MM.1S (cell line): ENCODE measurements at regions not wholly inside any gene's neighbourhood (a gene's known extent, or its start where the extent isn't known, plus 50 kb on each side); places are given as distances from the start of the nearest gene placed in this dataset.
"Not testable (repeated sequence)": the region's sequence is repeated elsewhere in the genome, so short reads cannot be mapped to it uniquely, and the experiment has no call there.

Experiments
- DNase-seq: peaks from one replicate; pipeline ENCODE4 v3.0.0-alpha.2; 2015
- H2AFZ ChIP-seq: fragments of 300-600 bp; sonication (generic); 2 replicates; pipeline ENCODE4 v1.6.0; 2016; ENCODE audit warnings: antibody characterized with exemption, low read length
- H3F3A ChIP-seq: fragments of 300-600 bp; sonication (generic); 2 replicates; pipeline ENCODE4 v1.6.1; 2016; ENCODE audit warnings: mild to moderate bottlenecking, antibody characterized with exemption, low read length, moderate library complexity, mixed read lengths; ENCODE audit not compliant: insufficient read depth
- H3K27ac ChIP-seq: fragments of 300-600 bp; sonication (generic); 2 replicates; pipeline ENCODE4 v1.5.1; 2016; ENCODE audit warnings: mild to moderate bottlenecking, low read length
- H3K27me3 ChIP-seq: fragments of 300-600 bp; sonication (generic); replicated peaks from 2 replicates; pipeline ENCODE4 v1.6.0; 2016; ENCODE audit warnings: low read length; ENCODE audit not compliant: insufficient read depth
- H3K36me3 ChIP-seq: fragments of 300-600 bp; sonication (generic); replicated peaks from 2 replicates; pipeline ENCODE4 v1.6.1; 2016; ENCODE audit warnings: mild to moderate bottlenecking, low read length, mixed read lengths; ENCODE audit not compliant: insufficient read depth
- H3K4me1 ChIP-seq: fragments of 300-600 bp; sonication (generic); 2 replicates; pipeline ENCODE4 v1.6.1; 2016; ENCODE audit warnings: low read length, mixed read lengths
- H3K4me2 ChIP-seq: fragments of 300-600 bp; sonication (generic); 2 replicates; pipeline ENCODE4 v1.6.0; 2016; ENCODE audit warnings: low read depth, low read length
- H3K4me3 ChIP-seq: fragments of 300-600 bp; sonication (generic); 2 replicates; pipeline ENCODE4 v1.5.1; 2016; ENCODE audit warnings: low read length, mixed read lengths
- H3K79me2 ChIP-seq: fragments of 300-600 bp; sonication (generic); 2 replicates; pipeline ENCODE4 v1.6.1; 2016; ENCODE audit warnings: mixed run types, low read length, mixed read lengths
- H3K9ac ChIP-seq: fragments of 300-600 bp; sonication (generic); 2 replicates; pipeline ENCODE4 v1.6.1; 2016; ENCODE audit warnings: low read length, mixed read lengths
- H3K9me2 ChIP-seq: fragments of 300-600 bp; sonication (generic); replicated peaks from 2 replicates; pipeline ENCODE4 v1.6.1; 2016; ENCODE audit warnings: mild to moderate bottlenecking, low read length, mixed read lengths; ENCODE audit not compliant: insufficient read depth
- H3K9me3 ChIP-seq: fragments of 300-600 bp; sonication (generic); replicated peaks from 2 replicates; pipeline ENCODE4 v1.6.1; 2016; ENCODE audit warnings: mild to moderate bottlenecking, low read length, mixed read lengths; ENCODE audit not compliant: insufficient read depth
- H4K20me1 ChIP-seq: fragments of 300-600 bp; sonication (generic); 2 replicates; pipeline ENCODE4 v1.6.1; 2016; ENCODE audit warnings: mild to moderate bottlenecking, low read length, moderate library complexity, mixed read lengths; ENCODE audit not compliant: insufficient read depth
- CTCF ChIP-seq: fragments of 300-600 bp; sonication (generic); IDR thresholded peaks from 2 replicates; pipeline ENCODE4 v1.5.1; 2016; ENCODE audit warnings: antibody characterized with exemption, low read length, mixed read lengths
- EZH2 ChIP-seq: fragments of 300-600 bp; sonication (generic); optimal IDR thresholded peaks from 2 replicates; pipeline ENCODE3; 2017; ENCODE audit warnings: low read depth, mild to moderate bottlenecking, antibody characterized with exemption, low read length, mixed read lengths
- EZH2phosphoT487 ChIP-seq: fragments of 300-600 bp; sonication (generic); IDR thresholded peaks from 2 replicates; pipeline ENCODE4 v1.6.1; 2018; ENCODE audit warnings: antibody characterized with exemption, low read length

DNA sequence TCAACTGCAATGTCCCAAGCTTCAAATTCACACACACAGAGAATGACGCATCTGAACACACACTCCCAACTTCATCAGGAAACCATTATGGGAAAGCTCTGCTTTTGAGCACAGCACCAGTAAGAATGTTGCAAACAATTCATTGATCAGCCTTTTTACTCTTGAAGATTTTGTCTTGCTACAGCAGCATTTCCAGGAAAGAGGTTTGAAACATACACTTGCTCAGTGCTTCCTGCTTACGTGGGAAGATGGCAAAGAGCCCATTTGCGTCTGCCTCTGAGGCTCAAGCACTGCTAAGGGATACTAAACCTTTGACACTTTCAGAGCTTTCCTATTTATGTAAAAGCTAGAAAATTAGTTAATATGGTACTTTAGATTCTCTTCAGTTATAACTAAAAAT is 77.2 kb upstream of the MON1B start:
- Histone ChIP-seq H3K9me3 (no peaks in the 10 kb centered on the region), H3K36me3 (no peaks in the 10 kb centered on the region), H3F3A (no peaks in the 10 kb centered on the region), H3K27ac (no peak overlapping the region), H3K4me1 (no peaks in the 10 kb centered on the region), H4K20me1 (no peaks in the 10 kb centered on the region), H3K9me2 (no peaks in the 10 kb centered on the region), H3K4me3 (no peak overlapping the region), H3K27me3 (no peaks in the 10 kb centered on the region), H3K4me2 (no peak overlapping the region), H2AFZ (no peak overlapping the region), H3K9ac (no peak overlapping the region), H3K79me2 (no peaks in the 10 kb centered on the region)
- no peak for DNase-seq
- no peak for TF ChIP-seq EZH2
- no peak for TF ChIP-seq EZH2phosphoT487
- TF ChIP-seq CTCF = no peak

GRCh38 chr16:77114361-77114760 is 76.6 kb upstream of the MON1B start:
- not testable (repeated sequence) for H2AFZ ChIP-seq, H4K20me1 ChIP-seq, H3K27me3 ChIP-seq, H3F3A ChIP-seq, H3K4me3 ChIP-seq, H3K9me2 ChIP-seq, H3K9me3 ChIP-seq, H3K36me3 ChIP-seq, H3K4me2 ChIP-seq, H3K79me2 ChIP-seq, DNase-seq, H3K27ac ChIP-seq, H3K4me1 ChIP-seq, H3K9ac ChIP-seq

DNA sequence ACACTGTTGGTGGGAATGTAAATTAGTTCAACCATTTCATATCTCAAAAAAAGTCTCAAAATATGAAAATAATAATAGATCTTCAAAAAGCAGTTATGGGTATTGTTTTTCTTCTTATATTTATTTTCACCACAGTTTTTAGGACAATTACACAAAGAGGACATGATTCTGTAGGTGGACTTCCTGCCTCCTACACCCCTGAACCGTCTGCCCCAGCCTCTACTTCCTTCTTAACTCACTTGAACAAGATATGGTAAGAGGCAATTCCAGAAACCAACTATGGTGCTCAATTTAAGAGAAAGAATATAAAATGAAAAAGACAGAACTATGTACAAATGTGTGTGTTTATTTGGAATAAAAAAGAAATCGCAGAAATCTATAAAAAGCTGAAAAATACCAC is 74.1 kb upstream of the MON1B start:
- H3K4me3 ChIP-seq = no peak overlapping the region
- H3K9ac ChIP-seq = no peak overlapping the region

GRCh38 chr16:77117707-77118106 is 73.3 kb upstream of the MON1B start:
- H3K4me1 ChIP-seq = no peaks in the 10 kb centered on the region
- H4K20me1 ChIP-seq = no peaks in the 10 kb centered on the region
- no peaks in the 10 kb centered on the region for H3K36me3 ChIP-seq
- no peak overlapping the region for H3K27ac ChIP-seq
- H3K79me2 ChIP-seq = no peaks in the 10 kb centered on the region
- no peak overlapping the region for H3K4me2 ChIP-seq
- H3K9me3 ChIP-seq = no peaks in the 10 kb centered on the region
- H3K9me2 ChIP-seq = no peaks in the 10 kb centered on the region
- TF ChIP-seq EZH2 (no peak), CTCF (no peak), EZH2phosphoT487 (no peak)
- no peak overlapping the region for H2AFZ ChIP-seq
- no peaks in the 10 kb centered on the region for H3K27me3 ChIP-seq
- H3K9ac ChIP-seq = no peak overlapping the region
- H3F3A ChIP-seq = no peaks in the 10 kb centered on the region
- no peak for DNase-seq
- no peak overlapping the region for H3K4me3 ChIP-seq

More for the DNA sequence above, 74.1 kb upstream of the MON1B start:
- no peak overlapping the region for H2AFZ ChIP-seq
- TF ChIP-seq EZH2phosphoT487 = no peak
- TF ChIP-seq CTCF = no peak
- no peak for TF ChIP-seq EZH2
- H3K4me1 ChIP-seq = no peaks in the 10 kb centered on the region
- H3K9me2 ChIP-seq = no peaks in the 10 kb centered on the region
- H4K20me1 ChIP-seq = no peaks in the 10 kb centered on the region
- no peaks in the 10 kb centered on the region for H3K27me3 ChIP-seq
- no peaks in the 10 kb centered on the region for H3K36me3 ChIP-seq
- H3K4me2 ChIP-seq = no peak overlapping the region
- no peak for DNase-seq
- no peak overlapping the region for H3K27ac ChIP-seq
- no peaks in the 10 kb centered on the region for H3K79me2 ChIP-seq
- H3K9me3 ChIP-seq = no peaks in the 10 kb centered on the region
- H3F3A ChIP-seq = no peaks in the 10 kb centered on the region
